NT2/D1 (cell line): ENCODE measurements at regions not wholly inside any gene's neighbourhood (a gene's known extent, or its start where the extent isn't known, plus 50 kb on each side); places are given as distances from the start of the nearest gene placed in this dataset.

Experiments used
- DNase-seq: peaks from one replicate; pipeline ENCODE4 v3.0.0-alpha.2; 2011; ENCODE audit warnings: low read depth, low spot score
- H3K27me3 ChIP-seq: 2 replicates; pipeline ENCODE4 v1.6.0; 2011; ENCODE audit warnings: mild to moderate bottlenecking; ENCODE audit not compliant: insufficient read length, insufficient read depth
- H3K36me3 ChIP-seq: 2 replicates; pipeline ENCODE4 v1.6.1; 2011; ENCODE audit warnings: mild to moderate bottlenecking, low read length, mixed read lengths; ENCODE audit not compliant: insufficient read depth, insufficient read length
- H3K4me1 ChIP-seq: 2 replicates; pipeline ENCODE4 v1.5.1; 2011; ENCODE audit not compliant: insufficient read depth, insufficient read length
- H3K4me3 ChIP-seq: 2 replicates; pipeline ENCODE4 v1.5.1; 2011; ENCODE audit warnings: low read depth; ENCODE audit not compliant: insufficient read length
- H3K9ac ChIP-seq: 2 replicates; pipeline ENCODE4 v1.6.0; 2011; ENCODE audit warnings: low read depth; ENCODE audit not compliant: insufficient read length
- H3K9me3 ChIP-seq: 2 replicates; pipeline ENCODE4 v1.5.1; 2011; ENCODE audit warnings: mild to moderate bottlenecking, low read length; ENCODE audit not compliant: insufficient read depth
- SUZ12 ChIP-seq: IDR thresholded peaks from 2 replicates; pipeline ENCODE4 v1.6.1; 2011; ENCODE audit not compliant: insufficient read length, insufficient read depth; ENCODE audit errors: extremely low read depth
- YY1 ChIP-seq: IDR thresholded peaks from 2 replicates; pipeline ENCODE4 v1.6.1; 2011; ENCODE audit not compliant: insufficient read length, insufficient read depth
- ZNF274 ChIP-seq: IDR thresholded peaks from 2 replicates; pipeline ENCODE4 v1.6.1; 2011; ENCODE audit warnings: mild to moderate bottlenecking, low read depth, low read length

DNA sequence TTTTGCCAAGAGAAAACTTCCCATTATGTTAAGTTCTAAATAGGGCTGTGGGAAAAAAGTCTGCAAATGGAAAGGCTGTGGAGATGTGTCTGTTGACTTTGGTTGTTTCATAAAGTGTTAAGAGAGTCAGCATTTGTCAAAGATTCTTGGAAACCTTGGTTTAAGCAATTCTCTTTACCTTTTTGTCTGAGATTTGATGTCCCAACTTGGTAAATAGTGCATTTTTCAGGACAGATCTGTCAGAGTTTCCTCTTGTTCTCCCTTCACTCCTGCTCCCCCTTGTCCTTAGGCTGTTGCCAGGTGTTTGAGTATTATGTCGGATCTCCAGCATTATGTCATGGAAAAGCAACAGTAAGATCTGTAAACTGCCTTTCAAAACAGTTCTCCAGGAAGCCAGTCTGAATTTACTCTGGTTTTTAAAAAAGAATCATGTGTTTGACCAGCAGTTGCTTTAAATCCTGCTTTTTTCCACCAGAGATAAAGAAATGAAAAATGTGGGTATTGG, 79.1 kb upstream of the ADAMTSL1 start:
- H3K4me3 ChIP-seq, result no peak overlapping the region
- no peak overlapping the region for H3K9ac ChIP-seq
- H3K4me1 ChIP-seq, result peaks cover 2% of the 10 kb centered on the region
- no peak for DNase-seq
- TF ChIP-seq YY1 (no peak), SUZ12 (no peak), ZNF274 (no peak)
- no peaks in the 10 kb centered on the region for H3K36me3 ChIP-seq
- no peaks in the 10 kb centered on the region for H3K27me3 ChIP-seq
- H3K9me3 ChIP-seq, result no peaks in the 10 kb centered on the region

DNA sequence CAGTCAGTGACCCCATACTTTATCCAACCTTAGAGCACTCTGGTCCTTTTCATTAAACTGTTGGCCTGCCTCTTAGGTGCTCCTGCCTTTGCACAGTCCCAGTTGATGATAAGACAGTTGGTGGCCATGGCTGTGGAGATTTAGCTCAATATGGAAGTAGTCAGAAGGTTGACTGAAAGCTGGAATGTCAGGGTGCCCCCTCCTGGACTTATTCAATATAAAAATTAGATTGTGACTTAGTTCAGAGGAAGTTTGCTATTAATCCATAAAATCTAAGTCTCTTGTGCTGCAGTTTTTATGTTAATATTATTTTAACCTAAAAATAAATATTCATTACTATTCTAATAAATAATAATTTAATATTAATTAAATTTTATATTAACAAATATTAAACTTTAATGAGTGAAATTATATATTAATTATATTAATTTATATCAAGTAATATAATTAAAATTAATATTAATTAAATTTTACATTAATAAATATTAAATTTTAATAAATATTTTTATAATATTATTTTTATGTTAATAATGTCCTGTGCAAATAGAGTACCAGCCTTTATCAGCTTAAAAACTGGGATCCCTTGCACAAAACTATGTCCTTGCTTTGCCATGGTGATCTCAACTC, 77.7 kb upstream of the ADAMTSL1 start:
- no peak overlapping the region for H3K4me3 ChIP-seq
- H3K9ac ChIP-seq, result no peak overlapping the region
- TF ChIP-seq ZNF274 (no peak), SUZ12 (no peak), YY1 (no peak)
- no peak for DNase-seq
- peaks cover 2% of the 10 kb centered on the region for H3K4me1 ChIP-seq
- no peaks in the 10 kb centered on the region for H3K36me3 ChIP-seq
- no peaks in the 10 kb centered on the region for H3K9me3 ChIP-seq
- H3K27me3 ChIP-seq, result no peaks in the 10 kb centered on the region

DNA sequence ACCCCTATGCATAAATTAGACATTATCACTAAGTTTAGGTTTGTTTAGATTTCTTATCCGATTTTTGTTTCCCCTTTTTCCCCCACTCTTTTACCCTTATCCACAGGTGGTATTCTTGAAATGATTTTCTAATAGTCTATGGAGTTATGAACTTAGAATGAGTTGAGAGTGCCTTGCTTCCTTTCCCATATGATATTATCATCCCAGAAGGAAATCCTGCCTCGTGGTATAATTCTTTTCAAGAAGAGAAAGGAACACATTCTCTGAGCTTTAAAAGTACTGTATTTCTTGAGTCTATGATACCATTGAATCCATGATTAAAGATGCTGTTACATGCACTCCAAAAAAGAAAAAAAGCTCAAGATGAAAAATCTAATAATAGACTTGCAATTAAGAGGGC, 76.9 kb upstream of the ADAMTSL1 start:
- Histone ChIP-seq H3K9me3 (no peaks in the 10 kb centered on the region), H3K4me1 (peaks cover 2% of the 10 kb centered on the region), H3K9ac (no peak overlapping the region), H3K4me3 (no peak overlapping the region), H3K36me3 (no peaks in the 10 kb centered on the region), H3K27me3 (no peaks in the 10 kb centered on the region)
- no peak for TF ChIP-seq YY1
- no peak for TF ChIP-seq SUZ12
- no peak for TF ChIP-seq ZNF274
- DNase-seq, result no peak

GRCh38 chr9:18398038-18398437, 75.9 kb upstream of the ADAMTSL1 start:
- DNase-seq, result no peak
- no peak for TF ChIP-seq YY1
- no peak for TF ChIP-seq SUZ12
- TF ChIP-seq ZNF274, result no peak
- Histone ChIP-seq H3K4me3 (no peak overlapping the region), H3K9ac (no peak overlapping the region), H3K27me3 (no peaks in the 10 kb centered on the region), H3K4me1 (peaks cover 2% of the 10 kb centered on the region), H3K36me3 (no peaks in the 10 kb centered on the region), H3K9me3 (no peaks in the 10 kb centered on the region)

DNA sequence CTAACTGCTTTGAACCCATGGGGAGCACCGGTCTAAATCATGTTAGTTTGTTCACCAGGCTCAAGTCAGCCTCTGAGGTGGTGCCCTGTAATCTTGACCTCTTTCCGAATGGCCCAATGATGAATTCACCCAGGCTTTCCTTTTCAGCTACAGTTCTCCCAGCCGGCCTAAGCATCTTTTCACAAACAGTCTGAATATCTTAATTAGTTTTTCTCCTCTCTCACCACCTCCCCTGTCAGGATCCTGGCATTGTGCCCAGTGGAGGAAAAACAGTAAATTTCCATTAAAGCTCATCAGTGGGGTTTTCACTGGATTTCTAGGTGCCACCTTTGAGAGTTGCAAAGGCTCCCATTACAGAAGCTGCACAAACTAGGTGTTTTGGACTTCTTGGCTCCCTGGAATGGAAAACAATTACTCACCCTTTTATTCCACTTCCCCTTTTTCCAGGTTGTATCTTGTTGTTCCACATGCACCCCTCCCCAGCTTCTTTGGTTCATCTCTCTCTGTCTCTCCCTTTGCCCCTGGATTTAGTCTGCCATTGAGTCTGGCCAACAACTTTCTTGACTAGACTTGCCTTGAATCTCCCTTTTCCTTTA, 69.4 kb upstream of the ADAMTSL1 start:
- H3K4me3 ChIP-seq, result no peak overlapping the region
- H3K9me3 ChIP-seq, result no peaks in the 10 kb centered on the region
- TF ChIP-seq ZNF274 (no peak), YY1 (no peak), SUZ12 (no peak)
- DNase-seq, result no peak
- no peak overlapping the region for H3K9ac ChIP-seq
- H3K27me3 ChIP-seq, result no peaks in the 10 kb centered on the region
- no peaks in the 10 kb centered on the region for H3K4me1 ChIP-seq
- H3K36me3 ChIP-seq, result no peaks in the 10 kb centered on the region

DNA sequence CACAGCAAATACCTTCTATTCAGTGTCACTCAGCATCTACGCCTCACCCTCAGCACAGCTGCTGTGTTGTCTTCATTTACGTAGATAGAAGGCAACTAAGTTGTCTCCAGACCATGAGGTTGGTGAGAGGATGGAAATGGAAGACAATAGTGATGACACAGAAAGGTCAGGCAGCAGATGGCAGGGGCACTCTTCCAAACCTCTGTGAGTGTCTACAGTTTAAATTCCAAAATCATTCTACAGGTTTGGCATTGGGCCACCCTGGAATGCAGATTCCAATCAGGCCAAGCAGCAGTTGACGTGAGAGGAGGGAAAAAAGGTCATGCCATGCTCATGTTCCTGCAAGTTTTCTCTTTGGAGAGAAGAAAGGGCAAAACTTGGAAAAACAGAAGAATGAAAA, 68.7 kb upstream of the ADAMTSL1 start:
- no peaks in the 10 kb centered on the region for H3K4me1 ChIP-seq
- no peak overlapping the region for H3K9ac ChIP-seq

GRCh38 chr9:18410983-18411382, 63.0 kb upstream of the ADAMTSL1 start:
- no peaks in the 10 kb centered on the region for H3K9me3 ChIP-seq
- TF ChIP-seq YY1, result no peak
- TF ChIP-seq SUZ12, result no peak
- no peak for TF ChIP-seq ZNF274

More for the DNA sequence above, 68.7 kb upstream of the ADAMTSL1 start:
- no peaks in the 10 kb centered on the region for H3K27me3 ChIP-seq
- DNase-seq, result no peak
- H3K4me3 ChIP-seq, result no peak overlapping the region
- no peaks in the 10 kb centered on the region for H3K9me3 ChIP-seq
- H3K36me3 ChIP-seq, result no peaks in the 10 kb centered on the region
- no peak for TF ChIP-seq SUZ12
- no peak for TF ChIP-seq YY1
- no peak for TF ChIP-seq ZNF274

More at GRCh38 chr9:18410983-18411382, 63.0 kb upstream of the ADAMTSL1 start:
- DNase-seq, result no peak
- Histone ChIP-seq H3K4me3 (no peak overlapping the region), H3K4me1 (no peaks in the 10 kb centered on the region), H3K9ac (no peak overlapping the region), H3K27me3 (no peaks in the 10 kb centered on the region), H3K36me3 (no peaks in the 10 kb centered on the region)
